ENCODE measurements at regions not wholly inside any gene's neighbourhood (a gene's known extent, or its start where the extent isn't known, plus 50 kb on each side); places are given as distances from the start of the nearest gene placed in this dataset.

DNA sequence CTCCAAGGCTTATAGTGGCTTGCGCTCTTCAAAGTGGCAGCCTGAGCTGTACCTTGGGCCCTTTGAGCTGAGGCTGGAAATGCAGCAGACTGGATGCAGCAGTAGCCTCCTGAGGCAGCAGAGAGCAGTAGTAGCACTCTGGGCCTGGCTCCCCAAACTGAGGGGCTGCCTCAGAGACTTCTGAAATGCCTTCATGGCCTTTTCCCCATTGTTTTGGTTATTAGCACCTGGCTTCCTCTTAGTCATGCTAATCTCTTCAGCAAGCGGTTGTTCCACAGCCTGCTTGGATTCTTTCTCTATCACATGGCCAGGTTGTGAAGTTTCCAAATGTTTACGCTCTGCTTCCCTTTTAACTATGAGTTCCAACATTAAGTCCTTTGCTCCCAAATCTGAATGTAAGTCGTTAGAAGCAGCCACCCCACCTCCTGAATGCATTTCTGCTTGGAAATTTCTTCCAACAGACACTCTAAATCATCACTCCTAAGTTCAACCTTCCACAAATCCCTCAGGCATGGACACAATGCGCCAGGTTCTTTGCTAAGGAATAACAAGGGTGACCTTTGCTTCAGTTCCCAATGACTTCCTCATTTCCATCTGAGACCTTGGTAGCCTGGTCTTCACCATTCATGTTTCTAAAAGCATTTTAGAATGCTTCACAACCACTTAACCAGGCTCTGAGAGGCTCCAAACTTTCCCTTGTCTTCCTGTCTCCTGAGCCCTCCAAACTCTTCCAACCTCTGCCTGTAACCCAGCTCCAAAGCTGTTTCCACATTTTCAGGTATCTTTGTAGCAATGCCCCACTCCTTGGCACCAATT, 145.8 kb downstream of the ZDHHC21 start:
- TF ChIP-seq, protein P1, sequence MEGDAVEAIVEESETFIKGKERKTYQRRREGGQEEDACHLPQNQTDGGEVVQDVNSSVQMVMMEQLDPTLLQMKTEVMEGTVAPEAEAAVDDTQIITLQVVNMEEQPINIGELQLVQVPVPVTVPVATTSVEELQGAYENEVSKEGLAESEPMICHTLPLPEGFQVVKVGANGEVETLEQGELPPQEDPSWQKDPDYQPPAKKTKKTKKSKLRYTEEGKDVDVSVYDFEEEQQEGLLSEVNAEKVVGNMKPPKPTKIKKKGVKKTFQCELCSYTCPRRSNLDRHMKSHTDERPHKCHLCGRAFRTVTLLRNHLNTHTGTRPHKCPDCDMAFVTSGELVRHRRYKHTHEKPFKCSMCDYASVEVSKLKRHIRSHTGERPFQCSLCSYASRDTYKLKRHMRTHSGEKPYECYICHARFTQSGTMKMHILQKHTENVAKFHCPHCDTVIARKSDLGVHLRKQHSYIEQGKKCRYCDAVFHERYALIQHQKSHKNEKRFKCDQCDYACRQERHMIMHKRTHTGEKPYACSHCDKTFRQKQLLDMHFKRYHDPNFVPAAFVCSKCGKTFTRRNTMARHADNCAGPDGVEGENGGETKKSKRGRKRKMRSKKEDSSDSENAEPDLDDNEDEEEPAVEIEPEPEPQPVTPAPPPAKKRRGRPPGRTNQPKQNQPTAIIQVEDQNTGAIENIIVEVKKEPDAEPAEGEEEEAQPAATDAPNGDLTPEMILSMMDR (IDR thresholded peaks at IDR 0.05) = no peak
- TF ChIP-seq POLR2A (IDR thresholded peaks at IDR 0.05) = no peak

Data from Peyer's patch (tissue), 4 donors.